Stimulated activated naive CD8-positive, alpha-beta T cell treated with anti-CD3 and anti-CD28 coated beads, Interleukin-15, amount 100 ng/mL, for 72 hours (primary cell): ENCODE measurements at regions not wholly inside any gene's neighbourhood (a gene's known extent, or its start where the extent isn't known, plus 50 kb on each side); places are given as distances from the start of the nearest gene placed in this dataset.

Source experiments
- ATAC-seq: fragments of 150-1000 bp; cut with Tn5 transposase; 2 replicates; pipeline ENCODE4 v1.10.0; 2021; ENCODE audit warnings: mild to moderate bottlenecking, moderate library complexity
- DNase-seq, 2 donors: peaks; one replicate each; pipeline ENCODE4 v3.0.0; 2021 to 2022
- H3K27ac Mint-ChIP-seq, 2 donors: one replicate each; pipeline ENCODE4 v1.8.0; 2022; ENCODE audit warnings: mild to moderate bottlenecking in 2 of 2, mixed read lengths in 2 of 2, moderate library complexity in 2 of 2
- H3K27me3 Mint-ChIP-seq: one replicate; pipeline ENCODE4 v1.8.0; 2022; ENCODE audit warnings: mixed read lengths
- H3K4me1 Mint-ChIP-seq: one replicate; pipeline ENCODE4 v1.8.0; 2022; ENCODE audit warnings: mild to moderate bottlenecking, mixed read lengths
- H3K4me3 Mint-ChIP-seq, 2 donors: one replicate each; pipeline ENCODE4 v1.8.0; 2022; ENCODE audit warnings: mild to moderate bottlenecking in 2 of 2, mixed read lengths in 2 of 2, moderate library complexity in 1 of 2
- H3K9me3 Mint-ChIP-seq, 2 donors: one replicate each; pipeline ENCODE4 v1.8.0; 2022; ENCODE audit warnings: mixed read lengths in 2 of 2

GRCh38 chr10:120406376-120406775, 50.7 kb upstream of the PLPP4 start:
- no peak overlapping the region for H3K27ac Mint-ChIP-seq
- no peak overlapping the region for H3K4me3 Mint-ChIP-seq
- H3K4me1 Mint-ChIP-seq, result no peaks in the 10 kb centered on the region
- peaks cover 17% of the 10 kb centered on the region for H3K27me3 Mint-ChIP-seq
- DNase-seq (no peak), ATAC-seq (no peak)
- no peaks in the 10 kb centered on the region for H3K9me3 Mint-ChIP-seq
